ENCODE measurements at regions not wholly inside any gene's neighbourhood (a gene's known extent, or its start where the extent isn't known, plus 50 kb on each side); places are given as distances from the start of the nearest gene placed in this dataset.

DNA sequence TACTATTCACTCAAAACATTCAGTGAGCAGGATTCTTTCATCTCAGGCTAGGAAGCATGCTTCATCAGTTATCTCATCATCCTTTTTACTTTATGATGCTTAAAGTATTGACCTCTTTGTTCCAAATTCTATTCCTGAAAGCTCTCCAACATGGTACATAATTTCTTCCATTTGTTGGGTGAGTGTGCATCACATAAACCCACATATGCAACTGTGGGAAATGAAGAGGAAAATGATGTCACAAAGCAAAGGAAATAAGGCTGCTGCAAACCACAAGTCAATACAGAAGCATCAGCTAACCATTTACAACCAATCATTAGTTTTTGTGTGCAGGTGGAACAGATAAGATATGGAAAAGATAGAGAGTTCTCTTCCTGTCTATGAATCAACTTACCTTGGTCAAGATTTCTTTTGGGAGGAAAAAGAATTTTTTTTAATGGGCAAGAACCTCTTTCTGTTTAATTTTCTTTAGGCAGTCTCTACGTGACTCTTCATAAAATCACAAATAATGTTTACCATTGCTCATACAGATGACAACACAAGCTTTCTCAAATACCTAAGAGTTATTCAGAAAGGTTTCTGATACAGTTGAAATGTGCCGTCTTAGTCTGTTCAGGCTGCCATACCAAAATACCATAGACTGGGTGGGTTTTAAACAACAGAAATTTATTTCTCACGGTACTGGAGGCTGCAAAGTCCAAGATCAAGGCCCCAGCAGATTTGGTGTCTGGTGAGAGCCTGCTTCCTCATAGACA is 259.9 kb downstream of the ADGRG6 start:
- DNase-seq, result no peak

DNA sequence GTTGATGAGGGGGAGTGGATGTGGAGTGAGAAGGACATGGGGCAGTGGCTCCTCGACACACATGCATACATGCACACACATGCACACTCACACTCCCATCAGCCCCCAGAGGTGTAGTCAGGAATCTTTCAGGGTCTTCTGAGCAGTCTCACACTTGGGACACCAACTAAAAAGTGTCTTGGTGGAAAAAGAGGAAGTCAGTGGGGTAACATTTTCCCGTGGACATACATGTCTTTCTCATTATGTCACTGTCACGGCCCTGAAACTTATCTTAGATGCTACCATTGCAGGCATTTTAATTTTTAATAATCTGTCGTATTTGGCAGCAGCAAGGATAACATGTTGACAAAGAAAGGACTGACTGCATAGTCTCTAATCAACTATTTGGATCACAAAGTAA is 261.1 kb downstream of the ADGRG6 start:
- no peak for DNase-seq

DNA sequence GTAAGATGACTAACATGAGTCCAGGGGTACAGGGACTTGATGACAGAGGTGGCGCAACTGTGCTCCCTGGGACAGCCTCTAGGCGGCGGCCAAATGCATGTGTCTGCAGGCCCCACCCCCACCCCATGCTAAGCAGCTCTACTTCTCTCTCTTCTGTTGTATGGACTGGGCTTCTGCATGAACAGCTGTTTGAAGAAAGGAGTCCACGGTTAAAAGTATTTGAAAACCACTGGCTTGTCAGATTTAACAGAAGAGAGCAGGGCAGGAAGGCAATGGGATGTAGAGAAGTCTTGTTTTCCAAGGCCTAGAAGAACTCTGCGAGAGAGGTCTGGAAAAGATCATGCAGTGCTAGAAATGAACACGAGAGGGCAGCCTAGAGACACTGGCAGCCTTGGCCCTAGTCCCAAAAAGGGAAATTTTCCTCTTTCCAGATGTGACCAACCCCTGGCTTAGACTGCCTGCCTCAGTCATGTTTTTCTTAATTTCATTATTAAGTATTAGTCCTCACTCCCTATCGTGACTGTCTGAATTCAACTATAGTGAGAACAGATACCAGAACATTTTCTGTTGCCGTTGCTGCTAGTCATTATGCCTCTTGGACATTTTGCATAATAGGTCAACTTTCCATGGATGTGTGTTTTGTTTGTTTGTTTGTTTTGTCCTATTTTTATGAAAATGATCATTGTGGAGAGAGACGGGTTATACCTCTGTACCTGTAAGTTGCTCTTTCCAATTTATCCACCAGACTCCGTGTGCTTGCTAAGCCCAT is 265.0 kb downstream of the ADGRG6 start:
- peak; percentile 32 for DNase-seq

DNA sequence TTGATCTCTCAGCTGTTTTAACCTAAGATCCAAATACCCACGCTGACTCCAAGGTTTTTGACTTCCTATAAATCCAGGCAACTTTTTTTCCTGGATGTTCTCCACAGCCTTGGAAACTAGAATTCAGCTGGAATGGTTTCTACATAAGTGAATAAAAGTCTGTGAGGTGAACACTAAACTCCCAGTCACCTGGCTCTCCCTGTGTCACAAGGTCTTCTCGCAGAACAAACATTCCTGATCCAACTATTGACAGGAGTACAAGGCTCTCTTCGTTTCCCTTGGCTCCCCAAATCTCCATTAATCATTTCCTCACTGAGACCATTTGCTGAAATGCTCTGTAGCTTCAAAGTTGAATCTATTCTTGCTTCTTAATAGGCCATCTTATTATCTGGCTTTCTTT is 265.7 kb downstream of the ADGRG6 start:
- DNase-seq, result no peak

DNA sequence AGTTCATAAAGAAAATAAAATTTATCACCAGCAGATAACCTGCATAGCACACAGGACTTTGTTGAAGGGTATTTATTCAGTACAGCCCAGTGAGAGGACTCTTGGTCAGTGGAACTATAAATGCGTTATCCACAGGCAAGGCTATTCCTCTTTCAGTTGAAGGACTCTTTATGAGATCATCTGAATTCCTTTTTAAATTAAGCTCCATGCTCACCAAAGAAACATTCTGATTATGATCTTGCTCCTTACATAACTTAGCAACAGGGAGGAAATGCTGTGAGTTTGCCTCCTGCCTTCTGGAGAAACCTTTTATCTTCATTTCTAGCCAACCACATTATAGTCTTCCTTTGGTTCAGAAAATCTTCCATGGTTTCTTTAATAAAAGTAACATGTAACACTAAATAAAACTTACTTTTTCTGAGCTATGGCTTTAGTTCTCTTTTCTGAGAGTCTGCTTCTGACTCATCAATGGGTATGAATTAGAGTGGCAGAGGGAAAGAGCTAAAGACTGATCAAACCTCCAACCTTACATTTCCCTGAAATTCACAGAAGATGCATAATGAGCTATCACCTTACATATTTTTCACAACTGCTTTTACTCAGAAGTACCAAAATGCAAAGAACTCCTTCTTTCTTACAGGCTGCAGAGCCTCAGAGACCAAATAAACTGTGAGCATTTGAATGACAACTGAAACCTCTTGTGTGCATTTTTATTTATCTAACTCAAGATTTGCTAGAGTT is 267.2 kb downstream of the ADGRG6 start:
- DNase-seq, result no peak

DNA sequence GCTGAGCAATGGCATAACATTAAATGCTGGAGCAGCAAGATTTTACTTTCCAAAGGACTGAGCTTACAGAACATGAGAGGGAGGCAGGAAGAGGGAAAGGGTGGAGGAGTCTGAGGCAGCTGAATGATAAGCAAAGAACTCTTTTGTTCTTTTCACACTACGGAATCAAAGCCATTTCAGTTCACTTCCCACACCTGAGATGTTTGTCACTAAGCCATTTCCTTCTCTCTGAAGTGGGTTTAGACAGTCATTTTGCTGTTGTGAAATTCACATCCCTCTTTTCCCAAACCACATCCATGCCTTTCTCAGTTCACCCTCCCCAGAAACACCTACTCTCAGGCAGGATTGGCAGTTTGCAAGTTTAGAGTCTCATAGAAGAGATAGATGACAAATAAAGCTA is 267.9 kb downstream of the ADGRG6 start:
- DNase-seq, result no peak

DNA sequence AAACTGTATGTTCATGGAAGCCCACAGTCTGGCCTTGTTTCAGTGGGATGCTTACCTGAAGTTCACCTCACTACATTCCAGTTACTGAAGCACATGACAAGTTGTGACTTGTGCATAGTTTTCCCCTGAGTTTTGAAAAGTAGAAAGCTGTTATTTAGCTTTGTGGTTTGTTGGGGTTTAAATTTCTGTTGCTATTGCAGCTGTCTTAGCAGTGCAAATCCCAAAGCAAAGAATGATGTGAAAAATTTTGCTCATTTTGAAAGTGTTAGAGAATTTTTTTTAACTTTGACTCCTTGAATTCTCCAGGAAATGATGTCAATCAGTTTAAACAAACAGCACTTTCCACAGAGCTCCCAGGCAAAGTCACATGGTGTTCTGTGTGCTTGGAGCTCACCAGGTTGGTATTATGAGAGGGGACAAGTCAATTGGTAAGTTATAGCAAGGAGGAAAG is 268.4 kb downstream of the ADGRG6 start:
- no peak for DNase-seq

DNA sequence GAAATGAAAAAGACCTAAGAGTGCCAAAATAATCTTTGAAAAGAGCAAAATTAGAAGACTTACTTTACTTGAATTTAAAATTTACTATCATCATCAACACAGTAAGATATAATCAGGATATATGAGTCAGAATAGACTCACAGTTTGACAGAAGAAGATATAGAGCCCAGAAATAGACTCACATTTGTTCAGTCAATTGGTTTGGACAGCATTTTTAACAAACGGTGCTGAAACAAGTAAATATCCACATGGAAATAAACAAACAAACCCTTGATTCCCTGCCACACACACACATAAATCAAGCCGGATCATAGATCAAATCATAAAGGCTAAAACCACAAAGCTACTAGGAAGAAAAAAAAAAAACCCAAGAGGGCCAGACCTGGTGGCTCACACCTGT is 291.1 kb downstream of the ADGRG6 start:
- DNase-seq, result no peak

DNA sequence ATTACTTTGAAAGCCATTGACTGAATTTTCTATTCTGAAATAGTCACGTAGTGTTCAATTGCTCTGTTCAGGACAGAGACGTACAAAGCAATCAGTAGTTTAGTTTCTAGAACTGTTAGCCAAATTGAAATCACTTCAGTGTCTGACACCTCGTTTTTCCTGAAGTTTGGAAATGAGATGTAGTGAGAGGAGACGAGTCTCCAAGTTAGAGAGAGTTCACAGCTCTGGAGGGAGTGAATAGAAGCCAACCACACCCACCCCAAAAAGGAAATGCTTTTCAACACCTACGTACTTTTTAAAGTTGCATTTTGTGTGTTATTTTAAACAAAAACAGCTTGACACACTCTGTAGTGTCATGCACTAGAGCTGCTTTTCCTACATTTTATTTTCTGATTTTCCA is 296.0 kb downstream of the ADGRG6 start:
- DNase-seq, result no peak

DNA sequence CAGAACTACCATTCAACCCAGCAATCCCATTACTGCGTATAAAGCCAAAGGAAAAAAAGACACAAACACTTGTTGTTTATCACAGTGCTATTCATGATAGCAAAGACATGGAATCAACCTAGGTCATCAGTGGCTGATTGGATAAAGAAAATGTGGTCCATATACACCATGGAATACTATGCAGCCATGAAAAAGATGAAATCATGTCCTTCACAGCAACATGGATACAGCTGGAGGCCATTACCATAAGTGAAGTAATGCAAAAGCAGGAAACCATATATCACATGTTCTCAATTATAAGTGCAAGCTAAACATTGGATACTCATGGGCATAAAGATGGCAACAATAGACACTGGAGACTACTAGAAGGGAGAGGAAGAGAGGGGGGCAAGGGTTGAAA is 299.6 kb downstream of the ADGRG6 start:
- DNase-seq, result no peak

DNA sequence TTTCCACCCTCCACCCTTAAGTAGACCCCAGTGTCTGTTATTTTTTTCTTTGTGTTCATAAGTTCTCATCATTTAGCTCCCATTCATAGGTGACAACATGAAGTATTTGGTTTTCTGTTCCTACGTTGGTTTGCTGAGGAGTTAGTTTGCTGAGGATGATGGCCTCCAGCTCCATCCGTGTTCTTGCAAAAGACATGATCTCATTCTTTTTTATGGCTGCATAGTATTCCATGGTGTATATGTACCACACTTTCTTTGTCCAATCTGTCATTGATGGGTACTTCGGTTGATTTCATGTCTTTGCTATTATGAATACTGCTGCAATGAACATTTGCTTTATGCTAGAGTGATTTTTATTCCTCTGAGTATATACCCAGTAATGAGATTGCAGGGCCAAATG is 301.2 kb downstream of the ADGRG6 start:
- DNase-seq, result no peak

DNA sequence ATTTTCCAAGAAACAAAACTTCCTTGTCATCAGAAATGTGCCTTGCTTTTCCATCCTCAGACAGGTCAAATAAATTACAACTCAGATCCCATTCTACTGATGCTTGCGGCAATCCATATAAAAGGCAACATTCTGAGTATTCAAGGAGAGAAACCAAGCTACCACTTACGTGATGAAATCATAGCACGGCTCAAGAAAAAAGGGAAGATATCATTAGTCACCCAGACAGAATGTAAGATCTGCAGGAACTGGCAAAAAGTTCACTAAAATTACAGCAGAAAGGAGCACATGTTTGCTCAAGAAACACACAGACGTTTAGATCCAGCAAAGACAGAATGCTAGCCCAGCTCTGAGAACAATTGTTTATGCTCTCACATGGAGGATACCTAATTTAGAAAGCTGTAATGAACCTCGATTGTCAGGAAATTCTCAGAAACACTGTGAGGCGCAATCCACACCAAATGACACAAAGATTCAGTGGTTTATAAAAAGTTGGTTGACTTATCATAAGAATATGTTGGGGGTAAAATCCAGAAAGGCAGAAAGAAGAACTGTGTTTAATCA is 304.2 kb downstream of the ADGRG6 start:
- no peak for DNase-seq

DNA sequence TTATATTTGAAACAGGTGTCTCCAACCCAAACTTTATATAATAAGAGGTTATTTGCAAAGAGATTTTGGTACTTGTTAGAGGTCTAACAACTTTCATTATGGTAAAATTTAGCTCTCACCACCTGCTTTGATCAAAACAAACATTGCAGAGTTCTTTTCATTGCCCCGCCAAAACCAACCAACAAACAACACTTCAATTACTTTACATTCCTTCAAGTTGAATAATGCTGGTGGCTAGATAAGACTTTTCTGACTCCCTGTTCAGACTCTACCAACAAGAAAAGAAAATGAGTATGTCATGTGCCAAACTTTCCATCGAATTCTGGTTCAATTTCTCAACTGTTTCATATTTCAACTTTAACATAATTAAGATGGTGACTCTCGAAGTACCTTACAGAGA is 311.1 kb downstream of the ADGRG6 start:
- no peak for DNase-seq

DNA sequence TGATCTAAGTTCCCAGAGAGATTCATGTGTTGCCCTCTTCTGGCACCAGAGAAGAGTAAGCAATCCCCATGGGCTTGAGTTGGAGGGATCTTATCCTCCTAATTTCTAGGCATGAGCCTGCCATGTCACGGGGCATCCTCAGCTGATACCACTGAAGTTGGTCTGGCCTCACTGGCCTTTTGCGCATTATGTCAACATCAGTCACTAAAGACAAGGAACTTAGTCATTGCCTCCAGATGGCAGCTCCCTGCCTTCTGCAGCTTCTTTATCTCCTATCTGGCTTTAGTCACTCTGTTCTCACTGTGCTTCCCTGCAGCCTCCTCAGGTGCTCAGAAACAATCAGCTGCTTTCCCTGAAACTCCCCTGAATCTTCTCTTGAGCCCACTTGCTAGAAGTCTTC is 312.2 kb downstream of the ADGRG6 start:
- no peak for DNase-seq

DNA sequence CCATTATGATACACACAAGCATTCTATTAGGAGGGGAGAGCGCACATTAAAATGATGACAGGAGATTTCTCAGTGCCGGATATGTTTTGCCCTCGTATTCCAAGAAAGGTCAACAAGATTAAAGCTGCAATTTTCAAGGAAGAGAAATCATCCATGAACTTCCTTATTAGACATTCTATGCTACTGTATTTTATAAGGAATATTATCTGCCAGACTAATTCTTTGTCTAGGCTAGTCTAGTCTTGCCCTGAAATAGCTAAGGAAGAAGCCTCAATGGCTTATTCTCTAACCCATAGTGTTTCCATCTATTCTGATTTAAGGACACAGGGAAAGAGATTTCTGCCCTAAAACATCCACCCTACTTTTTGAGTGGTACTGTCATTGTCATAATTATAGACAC is 315.4 kb downstream of the ADGRG6 start:
- DNase-seq, result no peak

DNA sequence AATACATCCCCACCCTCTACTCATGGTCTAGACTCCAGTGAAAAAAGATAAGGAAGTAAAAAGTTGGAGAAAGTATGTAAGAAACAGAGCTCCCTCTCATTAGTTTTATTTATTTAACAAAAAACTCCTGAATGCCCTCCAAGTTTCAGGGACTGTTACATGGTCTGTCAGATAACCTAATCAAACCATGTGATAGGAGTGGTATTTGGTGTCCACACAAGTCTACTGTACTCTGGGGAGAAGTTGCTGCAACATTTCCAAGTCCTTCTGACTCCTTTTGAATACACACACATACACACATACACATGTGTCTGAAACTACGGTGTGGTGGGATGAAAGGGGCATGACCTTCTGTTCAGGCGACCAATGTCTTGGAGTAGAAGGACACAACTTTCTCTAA is 320.0 kb downstream of the ADGRG6 start:
- DNase-seq, result no peak

DNA sequence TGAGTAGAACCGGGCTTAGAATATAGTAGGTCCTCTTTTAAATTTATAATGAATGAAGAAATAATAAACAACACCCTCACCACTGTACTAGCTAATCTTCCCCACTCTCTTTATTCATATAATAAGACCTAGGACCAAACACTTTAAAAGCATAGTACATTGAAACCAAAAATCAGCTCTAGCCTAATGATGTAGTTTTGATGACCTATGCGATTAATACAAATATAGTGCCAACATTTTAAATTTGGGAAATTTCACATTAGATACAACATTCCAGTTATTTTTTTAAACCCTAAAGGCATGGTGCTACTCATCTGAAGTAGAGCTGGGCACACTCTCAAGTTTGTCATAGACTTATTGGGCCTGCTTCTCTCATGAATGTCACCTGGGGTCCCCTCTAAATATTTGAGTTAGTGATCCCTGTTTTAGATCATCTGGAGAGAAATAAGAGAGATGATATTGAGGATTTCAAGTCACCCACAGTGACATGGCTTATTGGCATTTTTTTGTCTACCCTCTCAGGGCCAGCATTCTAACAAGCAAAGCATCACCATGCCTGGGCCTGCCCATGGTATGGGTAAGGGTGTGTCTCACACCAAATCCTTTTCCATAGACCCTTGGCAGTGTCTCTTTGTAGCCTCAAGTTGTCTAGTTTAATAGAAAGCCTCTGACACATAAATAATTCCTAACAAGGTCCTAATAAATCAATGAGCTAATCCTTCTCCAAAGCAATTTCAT is 319.8 kb downstream of the HIVEP2 start:
- DNase-seq, result no peak

DNA sequence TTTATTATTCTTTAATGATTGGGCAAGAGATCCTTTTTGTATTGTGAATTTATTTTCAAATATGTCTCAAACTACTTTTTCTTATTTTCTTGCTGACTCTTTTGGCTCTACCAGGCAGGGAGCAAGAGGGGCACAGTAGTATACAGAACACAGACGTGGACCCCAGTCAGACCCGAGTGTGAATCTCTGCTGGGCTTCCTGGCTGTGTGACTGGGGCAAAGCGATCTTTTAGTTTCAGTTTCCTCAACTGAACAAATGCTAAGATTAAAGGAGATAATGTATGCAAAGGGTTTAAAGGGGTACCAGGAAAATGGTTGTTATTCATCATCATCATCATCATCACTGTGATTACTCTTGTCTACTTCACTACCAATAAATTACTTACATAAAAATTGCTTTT is 317.5 kb downstream of the HIVEP2 start:
- DNase-seq, result no peak

DNA sequence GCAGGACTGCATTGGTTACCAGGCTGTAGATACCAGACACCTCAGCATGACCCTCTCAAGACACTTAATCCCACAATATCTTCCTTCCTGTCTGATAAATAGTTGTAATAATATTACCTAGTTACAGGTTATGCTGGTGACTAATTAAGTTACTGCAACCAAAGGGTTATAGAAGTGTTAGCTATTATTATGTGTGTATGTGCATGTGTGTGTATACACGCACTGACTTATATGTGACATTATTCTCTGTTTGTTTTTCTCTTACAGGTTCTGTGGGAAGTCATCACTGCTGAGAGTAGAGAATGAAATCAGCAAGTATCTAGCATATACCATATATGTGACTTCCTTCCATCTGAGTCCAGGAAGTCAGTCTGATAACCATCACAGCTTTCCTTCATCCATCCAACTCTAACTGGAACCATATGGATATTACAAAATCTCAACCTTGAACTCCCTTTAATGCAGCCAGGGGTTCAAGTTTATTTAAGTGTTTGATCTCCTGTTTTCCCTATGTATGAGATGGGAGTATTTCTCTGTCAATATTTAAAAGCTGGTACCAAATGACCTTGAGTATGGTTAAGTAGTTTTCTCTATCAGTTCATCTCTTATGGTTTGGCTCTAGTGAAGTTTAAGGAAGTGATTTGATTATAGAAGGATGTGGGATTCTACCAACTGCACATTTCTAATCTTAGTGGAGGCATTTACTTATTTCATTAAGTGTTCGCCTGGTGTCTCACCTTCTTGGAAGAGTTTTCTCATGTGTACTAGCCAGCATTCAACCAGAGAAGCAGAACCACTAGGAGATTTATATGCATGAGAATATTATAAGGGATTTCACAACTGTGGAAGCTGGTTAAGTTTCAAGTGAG is 313.2 kb downstream of the HIVEP2 start:
- DNase-seq, result no peak

DNA sequence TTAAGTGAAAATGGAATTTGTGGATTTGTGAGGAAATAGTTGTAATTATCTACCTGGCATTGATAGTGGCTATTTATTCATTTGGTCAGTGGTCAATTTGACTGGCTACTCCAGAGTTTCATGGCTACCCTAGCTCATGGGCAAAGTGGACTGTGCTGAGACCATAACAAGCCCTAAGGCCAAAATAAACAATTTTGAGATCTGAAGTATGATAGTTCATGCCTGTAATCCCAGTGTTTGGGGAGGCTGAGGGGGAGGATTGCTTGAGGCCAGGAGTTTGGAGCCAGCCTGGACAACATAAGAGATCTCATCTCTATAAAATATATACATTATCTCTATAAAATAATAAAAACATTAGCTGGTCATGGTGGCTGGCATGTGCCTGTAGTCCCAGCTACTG is 311.7 kb downstream of the HIVEP2 start:
- no peak for DNase-seq

DNA sequence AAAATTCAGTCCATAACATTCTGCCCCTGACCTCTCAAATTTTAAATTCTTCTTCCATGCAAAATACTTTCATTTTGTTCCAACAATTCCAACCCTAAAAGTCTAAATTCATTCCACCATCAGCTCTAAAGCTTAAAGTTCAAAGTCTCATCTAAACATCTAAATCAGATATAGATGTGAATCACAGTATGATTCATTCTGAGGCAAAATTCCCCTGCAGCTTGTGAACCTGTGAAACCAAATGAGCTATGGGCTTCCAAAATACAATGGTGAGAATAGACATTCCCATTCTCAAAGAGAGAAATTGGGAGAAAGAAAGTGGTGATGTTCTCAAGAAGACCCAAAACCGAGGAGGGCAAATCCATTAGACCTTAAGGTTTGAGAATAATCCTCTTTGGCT is 309.8 kb downstream of the HIVEP2 start:
- no peak for DNase-seq
